GM12865 (cell line): ENCODE measurements at regions not wholly inside any gene's neighbourhood (a gene's known extent, or its start where the extent isn't known, plus 50 kb on each side); places are given as distances from the start of the nearest gene placed in this dataset.

ENCODE experiments used
- DNase-seq: peaks from one replicate; pipeline ENCODE4 v3.0.0; 2010; ENCODE audit warnings: low read depth
- H3K4me3 ChIP-seq: 2 replicates; pipeline ENCODE4 v1.5.1; 2011; ENCODE audit warnings: mild to moderate bottlenecking, low read depth, low read length, control low read depth
- TF ChIP-seq, protein P1 (sequence below): IDR thresholded peaks from 2 replicates; pipeline ENCODE4 v1.5.1; 2011; ENCODE audit warnings: low read length, control low read depth, low read depth, inconsistent platforms; ENCODE audit not compliant: insufficient read depth; ENCODE audit errors: missing control alignments

DNA sequence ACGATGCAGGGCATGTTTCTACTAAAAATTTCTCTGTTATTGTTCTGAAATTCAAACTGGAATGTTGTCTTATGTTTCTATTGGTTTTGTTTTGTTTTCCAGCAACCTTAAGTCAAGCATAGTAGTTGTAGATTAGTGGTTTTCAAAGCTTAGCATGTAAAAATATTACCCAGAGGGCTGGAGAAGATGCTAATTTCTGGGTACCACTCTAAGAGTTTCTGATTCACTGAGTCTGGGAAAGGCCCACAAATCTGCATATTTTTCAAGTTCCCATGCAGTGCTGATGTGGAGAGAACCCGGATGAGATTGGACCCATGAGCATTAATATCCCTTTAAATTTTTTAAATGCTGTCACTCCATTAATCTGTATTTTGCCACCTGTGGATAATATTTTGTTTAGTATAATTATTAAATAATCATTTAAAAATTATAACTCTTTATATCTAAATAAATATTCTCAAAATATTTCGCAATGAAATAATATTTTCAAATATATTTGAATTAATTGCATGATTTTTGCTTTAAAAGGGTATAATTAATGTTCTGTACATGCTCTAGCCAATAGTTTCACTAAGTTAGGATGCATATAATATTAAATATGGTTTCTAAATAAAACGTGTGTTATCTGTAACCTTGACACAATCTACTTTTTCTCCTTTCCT lies 1274.7 kb upstream of the CADM2 start:
- TF ChIP-seq, protein P1, sequence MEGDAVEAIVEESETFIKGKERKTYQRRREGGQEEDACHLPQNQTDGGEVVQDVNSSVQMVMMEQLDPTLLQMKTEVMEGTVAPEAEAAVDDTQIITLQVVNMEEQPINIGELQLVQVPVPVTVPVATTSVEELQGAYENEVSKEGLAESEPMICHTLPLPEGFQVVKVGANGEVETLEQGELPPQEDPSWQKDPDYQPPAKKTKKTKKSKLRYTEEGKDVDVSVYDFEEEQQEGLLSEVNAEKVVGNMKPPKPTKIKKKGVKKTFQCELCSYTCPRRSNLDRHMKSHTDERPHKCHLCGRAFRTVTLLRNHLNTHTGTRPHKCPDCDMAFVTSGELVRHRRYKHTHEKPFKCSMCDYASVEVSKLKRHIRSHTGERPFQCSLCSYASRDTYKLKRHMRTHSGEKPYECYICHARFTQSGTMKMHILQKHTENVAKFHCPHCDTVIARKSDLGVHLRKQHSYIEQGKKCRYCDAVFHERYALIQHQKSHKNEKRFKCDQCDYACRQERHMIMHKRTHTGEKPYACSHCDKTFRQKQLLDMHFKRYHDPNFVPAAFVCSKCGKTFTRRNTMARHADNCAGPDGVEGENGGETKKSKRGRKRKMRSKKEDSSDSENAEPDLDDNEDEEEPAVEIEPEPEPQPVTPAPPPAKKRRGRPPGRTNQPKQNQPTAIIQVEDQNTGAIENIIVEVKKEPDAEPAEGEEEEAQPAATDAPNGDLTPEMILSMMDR, result no peak
- no peak overlapping the region for H3K4me3 ChIP-seq
- DNase-seq, result no peak

DNA sequence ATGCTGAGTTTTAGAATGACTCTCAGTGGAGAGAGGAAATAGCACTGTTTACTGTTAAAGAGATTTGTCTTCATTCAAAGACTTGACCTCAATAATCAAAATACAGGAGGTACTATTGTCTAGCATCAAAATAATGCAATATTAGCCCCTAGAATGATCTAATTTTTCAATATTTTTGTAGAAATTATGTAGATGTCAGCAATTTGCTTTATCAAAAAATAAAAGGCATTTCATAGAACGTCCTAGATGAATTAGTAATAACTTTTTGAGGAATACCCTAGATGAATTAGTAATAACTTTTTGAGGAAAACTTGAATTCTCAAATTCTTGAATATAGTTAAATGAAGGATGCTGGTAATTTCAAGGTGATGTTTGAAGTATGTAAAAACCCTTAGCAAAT lies 1252.1 kb upstream of the CADM2 start:
- H3K4me3 ChIP-seq, result no peak overlapping the region
- TF ChIP-seq, protein P1, result no peak
- no peak for DNase-seq

GRCh38 chr3:83715307-83715706 lies 1243.5 kb upstream of the CADM2 start:
- DNase-seq, result no peak
- no peak overlapping the region for H3K4me3 ChIP-seq
- TF ChIP-seq, protein P1, result no peak

GRCh38 chr3:83729576-83729975 lies 1229.2 kb upstream of the CADM2 start:
- DNase-seq, result no peak
- H3K4me3 ChIP-seq, result no peak overlapping the region
- TF ChIP-seq, protein P1, result no peak

DNA sequence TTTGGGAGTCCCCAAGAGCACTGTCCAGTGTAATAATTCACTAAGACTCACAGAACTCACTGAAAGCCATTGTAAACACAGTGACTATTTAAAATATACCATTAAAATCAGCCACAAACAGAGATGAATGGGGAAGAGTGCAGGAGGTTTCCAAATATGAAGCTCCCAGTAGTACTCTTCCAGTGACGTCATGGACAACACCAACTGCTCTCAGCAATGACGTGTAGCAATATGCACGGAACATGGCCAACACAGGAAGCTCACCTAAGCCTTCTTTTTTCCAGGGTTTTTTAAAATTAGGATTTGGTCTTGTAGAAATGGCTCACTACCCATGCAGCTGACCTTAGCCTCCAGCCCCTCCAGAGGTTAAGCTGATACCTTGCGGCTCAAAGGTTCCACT lies 1224.1 kb upstream of the CADM2 start:
- TF ChIP-seq, protein P1, result no peak
- DNase-seq, result no peak
- H3K4me3 ChIP-seq, result no peak overlapping the region

GRCh38 chr3:83738202-83738601 lies 1220.6 kb upstream of the CADM2 start:
- no peak for DNase-seq
- TF ChIP-seq, protein P1, result no peak
- H3K4me3 ChIP-seq, result no peak overlapping the region

- TF ChIP-seq, protein P1, result no peak
- no peak for DNase-seq
- no peak overlapping the region for H3K4me3 ChIP-seq
Measured at GRCh38 chr3:83740504-83740903, 1218.3 kb upstream of the CADM2 start.
